Keratinocyte (primary cell): ENCODE measurements at regions not wholly inside any gene's neighbourhood (a gene's known extent, or its start where the extent isn't known, plus 50 kb on each side); places are given as distances from the start of the nearest gene placed in this dataset.
A peak's percentile ranks its signal among the peaks of the same experiment; 100 is the strongest.

Experiments used
- DNase-seq: peaks from one replicate; pipeline ENCODE4 v3.0.0-alpha.2; 2011; ENCODE audit warnings: low read depth, missing footprints, low spot score
- FAIRE-seq: peaks from 2 replicates; lab custom pipeline; 2011; peaks lifted over from hg19 to GRCh38; lab: Jason Lieb, UNC
- H2AFZ ChIP-seq: 2 replicates; pipeline ENCODE4 v1.6.0; 2012; ENCODE audit warnings: low read length, control low read depth, inconsistent platforms; ENCODE audit not compliant: control insufficient read depth
- H3K27ac ChIP-seq: 2 replicates; pipeline ENCODE4 v1.5.1; 2011; ENCODE audit warnings: low read length; ENCODE audit not compliant: control insufficient read depth, insufficient read depth
- H3K27me3 ChIP-seq: 3 replicates; pipeline ENCODE4 v1.6.0; 2011; ENCODE audit warnings: low read length; ENCODE audit not compliant: control insufficient read depth, insufficient read depth; ENCODE audit errors: extremely low read depth
- H3K36me3 ChIP-seq, 2 experiments: 2 replicates in 1 of 2; 3 replicates in 1 of 2; pipeline ENCODE4 v1.5.1; 2011; ENCODE audit warnings: low read length in 2 of 2, mild to moderate bottlenecking in 1 of 2; ENCODE audit not compliant: control insufficient read depth in 2 of 2, insufficient read depth in 2 of 2; ENCODE audit errors: extremely low read depth in 1 of 2
- H3K4me1 ChIP-seq: 3 replicates; pipeline ENCODE4 v1.5.1; 2011; ENCODE audit warnings: low read length; ENCODE audit not compliant: control insufficient read depth, insufficient read depth; ENCODE audit errors: extremely low read depth
- H3K4me2 ChIP-seq: 3 replicates; pipeline ENCODE4 v1.6.0; 2011; ENCODE audit warnings: low read depth, low read length; ENCODE audit not compliant: control insufficient read depth, insufficient read depth; ENCODE audit errors: extremely low read depth
- H3K4me3 ChIP-seq, 3 experiments: fragments of 200-600 bp in 1 of 3; sonication (generic) in 1 of 3; 2 replicates in 2 of 3; 3 replicates in 1 of 3; pipeline ENCODE4 v1.5.1; 2011 to 2016; ENCODE audit warnings: low read length in 3 of 3, mild to moderate bottlenecking in 3 of 3, control low read depth in 2 of 3, inconsistent platforms in 1 of 3, low read depth in 1 of 3, mixed read lengths in 1 of 3, mixed run types in 1 of 3, moderate library complexity in 1 of 3; ENCODE audit not compliant: control insufficient read depth in 2 of 3, insufficient read depth in 2 of 3; ENCODE audit errors: extremely low read depth in 1 of 3
- H3K79me2 ChIP-seq: 2 replicates; pipeline ENCODE4 v1.6.0; 2012; ENCODE audit warnings: low read length; ENCODE audit not compliant: control insufficient read depth, insufficient read depth
- H3K9ac ChIP-seq: 3 replicates; pipeline ENCODE4 v1.6.0; 2011; ENCODE audit warnings: low read length; ENCODE audit not compliant: control insufficient read depth, insufficient read depth; ENCODE audit errors: extremely low read depth
- H3K9me1 ChIP-seq: 3 replicates; pipeline ENCODE4 v1.6.0; 2011; ENCODE audit warnings: low read length; ENCODE audit not compliant: control insufficient read depth, insufficient read depth; ENCODE audit errors: extremely low read depth
- H3K9me3 ChIP-seq: 2 replicates; pipeline ENCODE4 v1.5.1; 2012; ENCODE audit warnings: low read depth, low read length; ENCODE audit not compliant: control insufficient read depth
- H4K20me1 ChIP-seq: 3 replicates; pipeline ENCODE4 v1.6.0; 2011; ENCODE audit warnings: low read length; ENCODE audit not compliant: control insufficient read depth, insufficient read depth; ENCODE audit errors: extremely low read depth
- CTCF ChIP-seq, 3 experiments: IDR thresholded peaks in 1 of 3; conservative IDR thresholded peaks in 1 of 3; optimal IDR thresholded peaks in 1 of 3; 2 replicates in 2 of 3; 3 replicates in 1 of 3; pipeline versions ENCODE3 to v1.5.1; 2011; ENCODE audit warnings: low read length in 3 of 3, mild to moderate bottlenecking in 3 of 3, moderate library complexity in 2 of 3, control low read depth in 1 of 3, inconsistent platforms in 1 of 3; ENCODE audit not compliant: insufficient read depth in 2 of 3; ENCODE audit errors: extremely low read depth in 1 of 3
- EZH2 ChIP-seq: IDR thresholded peaks from one replicate; pipeline ENCODE4 v1.6.1; 2012; ENCODE audit warnings: inconsistent platforms, mild to moderate bottlenecking, low read length, moderate library complexity
- dilution Hi-C: fragments of 300-500 bp; cut with MboI; formaldehyde crosslinking; loops from one replicate; pipeline ENCODE4 v1.7.0; 2020; ENCODE audit warnings: low sequenced_read_pairs; ENCODE audit not compliant: extremely low pct_ligation_motif_present

DNA sequence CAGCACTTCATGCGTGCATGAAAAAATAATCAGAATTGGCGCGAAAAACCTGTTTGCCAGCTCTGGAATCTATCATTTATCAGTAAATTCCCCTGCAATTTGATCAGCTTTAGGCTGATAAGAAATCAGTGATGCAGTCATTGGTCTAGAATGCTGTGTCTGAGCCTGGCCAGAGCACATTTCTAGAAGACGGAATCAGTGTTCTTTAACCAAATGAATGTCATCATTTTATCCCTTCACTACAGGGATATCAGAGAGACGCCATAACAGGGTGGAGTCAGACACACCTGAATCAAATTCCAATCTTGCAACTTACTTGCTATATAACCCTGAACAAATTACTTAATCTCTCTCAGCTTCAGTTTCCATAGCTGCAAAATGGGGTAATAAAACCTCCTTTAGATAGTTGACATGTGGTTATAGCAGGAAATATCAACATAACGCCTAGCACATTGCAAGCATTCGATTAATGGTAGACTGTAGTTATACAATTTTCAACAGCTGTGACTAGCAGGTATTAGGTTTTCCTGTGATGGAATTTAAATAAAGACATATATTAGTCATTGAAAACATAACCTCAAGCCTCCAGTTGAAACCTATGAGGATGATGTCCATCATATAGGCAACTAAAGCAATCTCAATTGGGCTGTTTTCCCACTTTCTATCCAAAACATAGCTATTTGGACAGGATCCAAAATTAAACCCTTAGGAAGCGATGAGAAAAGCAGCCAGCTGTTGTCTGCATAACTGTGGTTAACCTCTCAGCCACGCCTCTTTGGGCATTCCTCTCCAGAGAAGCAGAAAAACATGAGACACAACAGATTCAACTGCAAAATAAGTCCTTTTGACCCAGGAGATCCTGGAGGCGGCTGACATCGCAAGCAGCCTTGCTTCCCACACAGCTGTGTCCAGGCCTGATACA, 51.6 kb upstream of the UBL3 start:
- no peaks in the 10 kb centered on the region for H3K36me3 ChIP-seq
- DNase-seq (no peak), FAIRE-seq (peak; percentile 96)
- peak overlapping the region; percentile 63 for H3K4me2 ChIP-seq
- H3K9me3 ChIP-seq, result no peaks in the 10 kb centered on the region
- TF ChIP-seq EZH2 (no peak), CTCF (optimal IDR thresholded peaks at IDR 0.05 in 1 of 3, IDR thresholded peaks at IDR 0.05 in 1 of 3, conservative IDR thresholded peaks at IDR 0.05 in 1 of 3; ENCODE audit: extremely low read depth in 1 of 3, insufficient read depth in 2 of 3, low read length in 3 of 3) (no peak)
- H4K20me1 ChIP-seq, result no peaks in the 10 kb centered on the region
- no peak overlapping the region for H3K27ac ChIP-seq
- H3K9me1 ChIP-seq, result no peaks in the 10 kb centered on the region
- no peak overlapping the region for H2AFZ ChIP-seq
- peak overlapping the region in 1 of 3 experiments; percentile 9 for H3K4me3 ChIP-seq
- no peaks in the 10 kb centered on the region for H3K79me2 ChIP-seq
- H3K4me1 ChIP-seq, result peaks cover 19% of the 10 kb centered on the region
- dilution Hi-C loops, result no loop called here
- H3K27me3 ChIP-seq, result no peaks in the 10 kb centered on the region
- no peak overlapping the region for H3K9ac ChIP-seq
